ENCODE measurements at regions not wholly inside any gene's neighbourhood (a gene's known extent, or its start where the extent isn't known, plus 50 kb on each side); places are given as distances from the start of the nearest gene placed in this dataset.

- H3K4me3 ChIP-seq (ENCODE audit: low read length): no peak overlapping the region
- TF ChIP-seq ZNF274 (IDR thresholded peaks at IDR 0.05; ENCODE audit: low read depth, low read length): no peak
Observed at GRCh38 chr2:241924069-241924908, 54.8 kb downstream of the RTP5 start.

GRCh38 chr2:241924909-241925250, 55.4 kb downstream of the RTP5 start:
- no peak for TF ChIP-seq ZNF274 (IDR thresholded peaks at IDR 0.05; ENCODE audit: low read depth, low read length)

GRCh38 chr2:241925277-241925676, 55.7 kb downstream of the RTP5 start:
- TF ChIP-seq ZNF274 (IDR thresholded peaks at IDR 0.05; ENCODE audit: low read depth, low read length): no peak
- no peak overlapping the region for H3K4me3 ChIP-seq (ENCODE audit: low read length)

More at GRCh38 chr2:241924909-241925250, 55.4 kb downstream of the RTP5 start:
- no peak overlapping the region for H3K4me3 ChIP-seq (ENCODE audit: low read length)

GRCh38 chr2:241925821-241926441, 56.4 kb downstream of the RTP5 start:
- no peak overlapping the region for H3K4me3 ChIP-seq (ENCODE audit: low read length)
- TF ChIP-seq ZNF274 (IDR thresholded peaks at IDR 0.05; ENCODE audit: low read depth, low read length): no peak

- no peak overlapping the region for H3K4me3 ChIP-seq (ENCODE audit: low read length)
- TF ChIP-seq ZNF274 (IDR thresholded peaks at IDR 0.05; ENCODE audit: low read depth, low read length): no peak
Observed at GRCh38 chr2:241926541-241927311, 57.2 kb downstream of the RTP5 start.

GRCh38 chr2:241929551-241930490, 60.3 kb downstream of the RTP5 start:
- no peak for TF ChIP-seq ZNF274 (IDR thresholded peaks at IDR 0.05; ENCODE audit: low read depth, low read length)
- no peak overlapping the region for H3K4me3 ChIP-seq (ENCODE audit: low read length)

- no peak for TF ChIP-seq ZNF274 (IDR thresholded peaks at IDR 0.05; ENCODE audit: low read depth, low read length)
Observed at GRCh38 chr2:241931084-241931975, 61.8 kb downstream of the RTP5 start.

GRCh38 chr2:241931976-241932898, 62.7 kb downstream of the RTP5 start:
- no peak for TF ChIP-seq ZNF274 (IDR thresholded peaks at IDR 0.05; ENCODE audit: low read depth, low read length)
- H3K4me3 ChIP-seq (ENCODE audit: low read length): no peak overlapping the region

More at GRCh38 chr2:241931084-241931975, 61.8 kb downstream of the RTP5 start:
- H3K4me3 ChIP-seq (ENCODE audit: low read length): no peak overlapping the region

GRCh38 chr2:241932899-241933178, 63.3 kb downstream of the RTP5 start:
- no peak overlapping the region for H3K4me3 ChIP-seq (ENCODE audit: low read length)
- no peak for TF ChIP-seq ZNF274 (IDR thresholded peaks at IDR 0.05; ENCODE audit: low read depth, low read length)

GRCh38 chr2:241933179-241933911, 63.8 kb downstream of the RTP5 start:
- no peak overlapping the region for H3K4me3 ChIP-seq (ENCODE audit: low read length)
- no peak for TF ChIP-seq ZNF274 (IDR thresholded peaks at IDR 0.05; ENCODE audit: low read depth, low read length)

- TF ChIP-seq ZNF274 (IDR thresholded peaks at IDR 0.05; ENCODE audit: low read depth, low read length): no peak
- H3K4me3 ChIP-seq (ENCODE audit: low read length): no peak overlapping the region
Observed at GRCh38 chr2:241935314-241935713, 65.8 kb downstream of the RTP5 start.

Measured in GM08714 (cell line).